GM23338 (cell line): ENCODE measurements at regions not wholly inside any gene's neighbourhood (a gene's known extent, or its start where the extent isn't known, plus 50 kb on each side); places are given as distances from the start of the nearest gene placed in this dataset.

Experiments used
- ATAC-seq: fragments of 200-7000 bp; cut with Tn5 transposase; 3 replicates; pipeline ENCODE4 v1.9.1; 2020
- DNase-seq: peaks from one replicate; pipeline ENCODE4 v3.0.0-alpha.2; 2015; ENCODE audit warnings: low spot score
- H2AFZ ChIP-seq: fragments of 200-600 bp; sonication (generic); 2 replicates; pipeline ENCODE4 v1.8.0; 2016; ENCODE audit warnings: antibody characterized with exemption, mild to moderate bottlenecking, moderate library complexity
- H3F3A ChIP-seq: fragments of 200-600 bp; sonication (generic); replicated peaks from 2 replicates; pipeline ENCODE4 v1.8.0; 2017; ENCODE audit warnings: antibody characterized with exemption, mixed run types, low read depth
- H3K27ac ChIP-seq: fragments of 200-600 bp; sonication (generic); 2 replicates; pipeline ENCODE4 v1.6.1; 2016; ENCODE audit warnings: low read depth
- H3K27me3 ChIP-seq: fragments of 200-600 bp; sonication (generic); 2 replicates; pipeline ENCODE4 v1.8.0; 2016; ENCODE audit warnings: mild to moderate bottlenecking, mixed run types, moderate library complexity; ENCODE audit not compliant: insufficient read depth
- H3K36me3 ChIP-seq: fragments of 200-600 bp; sonication (generic); 2 replicates; pipeline ENCODE4 v1.8.0; 2016; ENCODE audit warnings: mild to moderate bottlenecking; ENCODE audit not compliant: insufficient read depth
- H3K4me1 ChIP-seq: fragments of 200-600 bp; sonication (generic); 2 replicates; pipeline ENCODE4 v1.8.0; 2016; ENCODE audit warnings: mild to moderate bottlenecking, moderate library complexity; ENCODE audit not compliant: insufficient read depth
- H3K4me2 ChIP-seq: fragments of 200-600 bp; sonication (generic); 2 replicates; pipeline ENCODE4 v1.7.1; 2017; ENCODE audit warnings: mixed run types
- H3K4me3 ChIP-seq: fragments of 200-600 bp; sonication (generic); 2 replicates; pipeline ENCODE4 v1.6.1; 2016; ENCODE audit warnings: mixed run types
- H3K79me2 ChIP-seq: fragments of 200-600 bp; sonication (generic); replicated peaks from 2 replicates; pipeline ENCODE4 v1.8.0; 2017; ENCODE audit warnings: mild to moderate bottlenecking; ENCODE audit not compliant: insufficient read depth
- H3K9me2 ChIP-seq: fragments of 200-600 bp; sonication (generic); 2 replicates; pipeline ENCODE4 v1.8.0; 2017; ENCODE audit not compliant: insufficient read depth
- H4K20me1 ChIP-seq: fragments of 200-600 bp; sonication (generic); replicated peaks from 2 replicates; pipeline ENCODE4 v1.8.0; 2017; ENCODE audit warnings: mild to moderate bottlenecking; ENCODE audit not compliant: insufficient read depth
- H3K27ac Mint-ChIP-seq: 2 replicates; pipeline ENCODE4 v1.8.0; 2020; ENCODE audit warnings: inconsistent platforms, mild to moderate bottlenecking, moderate library complexity, mixed read lengths
- H3K27me3 Mint-ChIP-seq: 3 replicates; pipeline ENCODE4 v1.8.0; 2022; ENCODE audit warnings: low read depth, mild to moderate bottlenecking, moderate library complexity, mixed read lengths, inconsistent platforms; ENCODE audit not compliant: insufficient read depth, poor library complexity
- H3K36me3 Mint-ChIP-seq: 3 replicates; pipeline ENCODE4 v1.8.0; 2021; ENCODE audit warnings: low read depth, mild to moderate bottlenecking, inconsistent platforms, moderate library complexity, mixed read lengths
- H3K4me1 Mint-ChIP-seq: 3 replicates; pipeline ENCODE4 v1.8.0; 2020; ENCODE audit warnings: mild to moderate bottlenecking, inconsistent platforms, mixed read lengths
- H3K4me3 Mint-ChIP-seq: 3 replicates; pipeline ENCODE4 v1.8.0; 2021; ENCODE audit warnings: moderate library complexity, mild to moderate bottlenecking, inconsistent platforms, mixed read lengths
- H3K9me3 Mint-ChIP-seq: 3 replicates; pipeline ENCODE4 v1.8.0; 2020; ENCODE audit warnings: moderate library complexity, mild to moderate bottlenecking, inconsistent platforms, mixed read lengths
- CREB1 ChIP-seq: fragments of 250-450 bp; sonication (Bioruptor Pico); IDR thresholded peaks from 2 replicates; pipeline ENCODE4 v1.5.0; 2020; ENCODE audit warnings: low read depth, mild to moderate bottlenecking, moderate library complexity
- CTCF ChIP-seq, 2 experiments: fragments of 200-600 bp in 1 of 2; sonication (generic) in 1 of 2; conservative IDR thresholded peaks; 2 replicates each; pipeline versions ENCODE4 v1.5.1 to v1.6.1; 2016 to 2017; ENCODE audit warnings: antibody characterized with exemption in 2 of 2, low read depth in 2 of 2, mild to moderate bottlenecking in 2 of 2, moderate library complexity in 1 of 2
- EZH2phosphoT487 ChIP-seq: fragments of 200-600 bp; sonication (generic); IDR thresholded peaks from one replicate; pipeline ENCODE4 v1.8.1; 2018; ENCODE audit warnings: antibody characterized with exemption; ENCODE audit not compliant: unreplicated experiment
- JUNB ChIP-seq: IDR thresholded peaks from one replicate; pipeline ENCODE4 v1.6.1; 2016; ENCODE audit warnings: antibody characterized with exemption; ENCODE audit not compliant: unreplicated experiment
- NANOG ChIP-seq: IDR thresholded peaks from 2 replicates; pipeline ENCODE4 v1.6.1; 2016; ENCODE audit warnings: antibody characterized with exemption, borderline replicate concordance
- POLR2AphosphoS5 ChIP-seq: IDR thresholded peaks from 2 replicates; pipeline ENCODE4 v1.6.1; 2016; ENCODE audit warnings: antibody characterized with exemption, low read depth
- REST ChIP-seq: IDR thresholded peaks from one replicate; pipeline ENCODE4 v1.6.1; 2018; ENCODE audit warnings: antibody characterized with exemption; ENCODE audit not compliant: unreplicated experiment
- ZNF331 ChIP-seq: fragments of 250-450 bp; sonication (Bioruptor Pico); IDR thresholded peaks from 2 replicates; pipeline ENCODE4 v1.5.0; 2020; ENCODE audit warnings: low read depth, mild to moderate bottlenecking, moderate library complexity
- TF ChIP-seq, protein P1 (sequence below): fragments of 250-450 bp; sonication (Bioruptor Pico); IDR thresholded peaks from 2 replicates; pipeline ENCODE4 v1.5.0; 2020; ENCODE audit warnings: mild to moderate bottlenecking, moderate library complexity

DNA sequence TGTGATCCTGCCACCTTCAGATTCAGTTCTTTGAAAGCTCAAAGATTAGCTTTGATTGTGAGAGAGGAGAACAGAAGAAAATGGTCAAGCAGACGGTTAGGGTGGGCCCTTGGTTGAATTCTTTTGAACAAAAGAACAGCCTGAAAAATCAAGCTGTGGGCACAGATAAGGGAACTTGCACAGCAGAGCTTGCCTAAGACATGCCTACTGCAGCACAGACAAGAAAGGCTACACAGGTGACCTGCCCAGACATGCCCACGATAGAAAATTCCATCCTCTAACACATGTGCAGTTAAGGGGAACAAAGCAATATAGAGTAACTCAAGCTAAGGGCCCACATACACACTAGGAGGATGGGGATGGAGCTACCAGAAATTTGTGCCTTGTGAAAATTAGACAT lies 512.5 kb upstream of the LRRC7 start:
- Histone ChIP-seq H3K9me2 (no peaks in the 10 kb centered on the region), H3K4me3 (no peak overlapping the region), H3K27me3 (no peaks in the 10 kb centered on the region), H3K4me2 (no peak overlapping the region), H3K79me2 (no peaks in the 10 kb centered on the region), H2AFZ (peak overlapping the region; percentile 70; the same call in 1 of the 2 replicates), H4K20me1 (no peaks in the 10 kb centered on the region), H3K36me3 (no peaks in the 10 kb centered on the region), H3F3A (no peaks in the 10 kb centered on the region), H3K4me1 (no peaks in the 10 kb centered on the region; the same call in 1 of the 2 replicates), H3K27ac (no peak overlapping the region)
- no peak overlapping the region for H3K4me3 Mint-ChIP-seq
- no peaks in the 10 kb centered on the region for H3K9me3 Mint-ChIP-seq
- peak overlapping the region; percentile 20; the same call in 1 of the 2 replicates for H3K27ac Mint-ChIP-seq
- TF ChIP-seq EZH2phosphoT487, result no peak
- no peak for TF ChIP-seq POLR2AphosphoS5
- TF ChIP-seq CREB1, result no peak
- DNase-seq (no peak), ATAC-seq (no peak)
- H3K4me1 Mint-ChIP-seq, result peaks cover 5% of the 10 kb centered on the region
- no peaks in the 10 kb centered on the region; the same call in 2 of the 3 replicates for H3K36me3 Mint-ChIP-seq
- peaks cover 2% of the 10 kb centered on the region for H3K27me3 Mint-ChIP-seq

DNA sequence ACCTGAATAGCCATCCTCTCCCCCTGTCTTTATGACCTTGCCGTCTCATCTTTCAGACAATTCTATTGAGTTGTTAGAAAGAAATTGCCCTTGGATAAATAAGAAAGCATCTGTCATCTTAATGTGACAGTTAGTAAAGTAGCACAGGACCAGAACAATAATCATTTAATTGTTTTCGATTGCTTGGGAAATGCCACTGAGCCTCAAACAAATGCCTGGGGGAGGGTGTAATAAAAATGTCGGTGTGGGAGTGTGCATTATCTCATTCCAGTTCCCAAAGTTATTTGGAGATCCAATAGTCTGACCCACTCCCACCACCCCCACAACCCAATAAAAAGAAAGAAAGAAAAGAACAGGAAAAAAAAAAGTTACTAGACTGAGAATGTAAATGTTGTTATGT lies 509.3 kb upstream of the LRRC7 start:
- Histone ChIP-seq H3K4me2 (no peak overlapping the region), H3K36me3 (no peaks in the 10 kb centered on the region; the same call in 1 of the 2 replicates), H3K27ac (no peak overlapping the region), H4K20me1 (no peaks in the 10 kb centered on the region), H3K4me1 (no peaks in the 10 kb centered on the region; the same call in 1 of the 2 replicates), H3F3A (no peaks in the 10 kb centered on the region), H3K79me2 (no peaks in the 10 kb centered on the region), H3K4me3 (no peak overlapping the region), H3K9me2 (no peaks in the 10 kb centered on the region; the same call in 1 of the 2 replicates), H2AFZ (no peak overlapping the region), H3K27me3 (no peaks in the 10 kb centered on the region)
- H3K4me1 Mint-ChIP-seq, result peaks cover 11% of the 10 kb centered on the region
- peaks cover 2% of the 10 kb centered on the region for H3K27me3 Mint-ChIP-seq
- ATAC-seq (no peak), DNase-seq (no peak)
- H3K9me3 Mint-ChIP-seq, result no peaks in the 10 kb centered on the region; the same call in 2 of the 3 replicates
- no peak overlapping the region for H3K27ac Mint-ChIP-seq
- no peaks in the 10 kb centered on the region; the same call in 2 of the 3 replicates for H3K36me3 Mint-ChIP-seq
- H3K4me3 Mint-ChIP-seq, result no peak overlapping the region
- TF ChIP-seq, protein P1, sequence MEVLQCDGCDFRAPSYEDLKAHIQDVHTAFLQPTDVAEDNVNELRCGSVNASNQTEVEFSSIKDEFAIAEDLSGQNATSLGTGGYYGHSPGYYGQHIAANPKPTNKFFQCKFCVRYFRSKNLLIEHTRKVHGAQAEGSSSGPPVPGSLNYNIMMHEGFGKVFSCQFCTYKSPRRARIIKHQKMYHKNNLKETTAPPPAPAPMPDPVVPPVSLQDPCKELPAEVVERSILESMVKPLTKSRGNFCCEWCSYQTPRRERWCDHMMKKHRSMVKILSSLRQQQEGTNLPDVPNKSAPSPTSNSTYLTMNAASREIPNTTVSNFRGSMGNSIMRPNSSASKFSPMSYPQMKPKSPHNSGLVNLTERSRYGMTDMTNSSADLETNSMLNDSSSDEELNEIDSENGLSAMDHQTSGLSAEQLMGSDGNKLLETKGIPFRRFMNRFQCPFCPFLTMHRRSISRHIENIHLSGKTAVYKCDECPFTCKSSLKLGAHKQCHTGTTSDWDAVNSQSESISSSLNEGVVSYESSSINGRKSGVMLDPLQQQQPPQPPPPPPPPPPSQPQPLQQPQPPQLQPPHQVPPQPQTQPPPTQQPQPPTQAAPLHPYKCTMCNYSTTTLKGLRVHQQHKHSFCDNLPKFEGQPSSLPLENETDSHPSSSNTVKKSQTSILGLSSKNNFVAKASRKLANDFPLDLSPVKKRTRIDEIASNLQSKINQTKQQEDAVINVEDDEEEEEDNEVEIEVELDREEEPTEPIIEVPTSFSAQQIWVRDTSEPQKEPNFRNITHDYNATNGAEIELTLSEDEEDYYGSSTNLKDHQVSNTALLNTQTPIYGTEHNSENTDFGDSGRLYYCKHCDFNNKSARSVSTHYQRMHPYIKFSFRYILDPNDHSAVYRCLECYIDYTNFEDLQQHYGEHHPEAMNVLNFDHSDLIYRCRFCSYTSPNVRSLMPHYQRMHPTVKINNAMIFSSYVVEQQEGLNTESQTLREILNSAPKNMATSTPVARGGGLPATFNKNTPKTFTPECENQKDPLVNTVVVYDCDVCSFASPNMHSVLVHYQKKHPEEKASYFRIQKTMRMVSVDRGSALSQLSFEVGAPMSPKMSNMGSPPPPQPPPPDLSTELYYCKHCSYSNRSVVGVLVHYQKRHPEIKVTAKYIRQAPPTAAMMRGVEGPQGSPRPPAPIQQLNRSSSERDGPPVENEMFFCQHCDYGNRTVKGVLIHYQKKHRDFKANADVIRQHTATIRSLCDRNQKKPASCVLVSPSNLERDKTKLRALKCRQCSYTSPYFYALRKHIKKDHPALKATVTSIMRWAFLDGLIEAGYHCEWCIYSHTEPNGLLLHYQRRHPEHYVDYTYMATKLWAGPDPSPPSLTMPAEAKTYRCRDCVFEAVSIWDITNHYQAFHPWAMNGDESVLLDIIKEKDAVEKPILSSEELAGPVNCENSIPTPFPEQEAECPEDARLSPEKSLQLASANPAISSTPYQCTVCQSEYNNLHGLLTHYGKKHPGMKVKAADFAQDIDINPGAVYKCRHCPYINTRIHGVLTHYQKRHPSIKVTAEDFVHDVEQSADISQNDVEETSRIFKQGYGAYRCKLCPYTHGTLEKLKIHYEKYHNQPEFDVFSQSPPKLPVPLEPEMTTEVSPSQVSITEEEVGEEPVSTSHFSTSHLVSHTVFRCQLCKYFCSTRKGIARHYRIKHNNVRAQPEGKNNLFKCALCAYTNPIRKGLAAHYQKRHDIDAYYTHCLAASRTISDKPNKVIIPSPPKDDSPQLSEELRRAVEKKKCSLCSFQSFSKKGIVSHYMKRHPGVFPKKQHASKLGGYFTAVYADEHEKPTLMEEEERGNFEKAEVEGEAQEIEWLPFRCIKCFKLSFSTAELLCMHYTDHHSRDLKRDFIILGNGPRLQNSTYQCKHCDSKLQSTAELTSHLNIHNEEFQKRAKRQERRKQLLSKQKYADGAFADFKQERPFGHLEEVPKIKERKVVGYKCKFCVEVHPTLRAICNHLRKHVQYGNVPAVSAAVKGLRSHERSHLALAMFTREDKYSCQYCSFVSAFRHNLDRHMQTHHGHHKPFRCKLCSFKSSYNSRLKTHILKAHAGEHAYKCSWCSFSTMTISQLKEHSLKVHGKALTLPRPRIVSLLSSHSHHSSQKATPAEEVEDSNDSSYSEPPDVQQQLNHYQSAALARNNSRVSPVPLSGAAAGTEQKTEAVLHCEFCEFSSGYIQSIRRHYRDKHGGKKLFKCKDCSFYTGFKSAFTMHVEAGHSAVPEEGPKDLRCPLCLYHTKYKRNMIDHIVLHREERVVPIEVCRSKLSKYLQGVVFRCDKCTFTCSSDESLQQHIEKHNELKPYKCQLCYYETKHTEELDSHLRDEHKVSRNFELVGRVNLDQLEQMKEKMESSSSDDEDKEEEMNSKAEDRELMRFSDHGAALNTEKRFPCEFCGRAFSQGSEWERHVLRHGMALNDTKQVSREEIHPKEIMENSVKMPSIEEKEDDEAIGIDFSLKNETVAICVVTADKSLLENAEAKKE (CRISPR knock-in tag), result no peak
- TF ChIP-seq EZH2phosphoT487 (no peak), CTCF (conservative IDR thresholded peaks at IDR 0.05; ENCODE audit: low read depth in 2 of 2) (no peak), NANOG (no peak), POLR2AphosphoS5 (no peak), REST (no peak), ZNF331 (CRISPR knock-in tag) (no peak), JUNB (no peak)
